GM18520 (cell line): ENCODE measurements at regions not wholly inside any gene's neighbourhood (a gene's known extent, or its start where the extent isn't known, plus 50 kb on each side); places are given as distances from the start of the nearest gene placed in this dataset.

Source experiments
- ATAC-seq: cut with Tn5 transposase; IDR thresholded peaks from one replicate; pipeline ENCODE4 v1.9.1; 2021; ENCODE audit not compliant: unreplicated experiment

- no peak for ATAC-seq
These were observed 128.7 kb upstream of the USP38 start for GRCh38 chr4:143055997-143056396.

- ATAC-seq: no peak
These were observed 113.4 kb upstream of the USP38 start for GRCh38 chr4:143071351-143071750.

DNA sequence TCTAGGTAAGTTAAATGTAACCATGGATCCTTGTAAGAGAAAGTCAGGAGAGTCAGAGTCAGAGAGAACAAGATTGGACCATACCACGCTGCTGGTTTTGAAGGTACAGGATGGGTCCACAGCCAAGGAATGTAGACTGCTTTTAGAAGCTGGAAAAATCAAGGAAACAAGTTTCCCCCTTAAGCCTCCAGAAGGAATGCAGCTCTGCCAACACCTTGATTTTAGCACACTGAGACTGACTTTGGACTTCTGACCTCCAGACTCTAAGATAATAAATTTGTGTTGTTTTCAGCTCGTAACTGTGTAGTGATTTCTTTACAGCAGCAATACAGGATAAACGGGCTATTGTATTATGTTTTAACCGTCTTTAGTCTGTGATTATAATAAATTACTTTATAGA lies 108.0 kb upstream of the USP38 start:
- ATAC-seq: no peak

- no peak for ATAC-seq
These were observed 102.0 kb upstream of the USP38 start for GRCh38 chr4:143082701-143083100.

- ATAC-seq: no peak
These were observed 100.8 kb upstream of the USP38 start for GRCh38 chr4:143083756-143084472.

DNA sequence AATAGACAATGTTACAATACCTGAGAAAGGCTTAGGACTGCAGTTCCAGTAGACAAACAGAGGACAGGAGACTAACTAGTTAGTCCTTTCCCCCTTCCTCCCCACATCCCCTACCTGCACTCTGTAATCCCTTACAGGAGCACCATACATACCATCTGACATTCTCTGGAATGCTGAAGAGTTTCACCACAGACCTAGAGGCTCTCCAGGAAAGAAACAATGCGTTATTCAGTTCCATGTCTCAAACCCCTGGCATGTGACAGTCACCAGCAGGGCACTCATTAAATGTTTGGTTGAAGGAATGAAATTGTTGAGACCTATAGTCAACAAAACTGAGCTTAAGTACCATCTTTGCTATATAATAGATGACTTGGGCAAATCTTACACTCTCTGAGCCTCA lies 100.2 kb upstream of the USP38 start:
- no peak for ATAC-seq

DNA sequence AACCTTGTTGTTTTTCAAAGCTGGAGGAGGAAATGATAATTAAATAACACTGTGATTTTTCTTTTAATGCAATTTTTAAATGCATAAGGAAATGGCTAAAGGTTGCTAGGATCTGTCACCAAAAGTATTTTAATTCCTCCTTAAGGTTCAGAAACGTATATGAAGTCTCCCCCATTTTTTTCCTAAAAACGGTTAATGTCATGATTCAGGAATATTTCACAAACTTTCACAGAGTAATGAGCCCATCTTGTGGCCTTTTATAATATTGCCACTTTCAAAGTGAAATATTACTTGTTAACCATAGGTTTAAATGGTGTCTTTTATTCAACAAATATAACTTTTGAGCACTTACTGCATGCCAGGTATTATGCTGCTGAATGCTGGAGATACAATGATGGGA lies 99.5 kb upstream of the USP38 start:
- no peak for ATAC-seq

DNA sequence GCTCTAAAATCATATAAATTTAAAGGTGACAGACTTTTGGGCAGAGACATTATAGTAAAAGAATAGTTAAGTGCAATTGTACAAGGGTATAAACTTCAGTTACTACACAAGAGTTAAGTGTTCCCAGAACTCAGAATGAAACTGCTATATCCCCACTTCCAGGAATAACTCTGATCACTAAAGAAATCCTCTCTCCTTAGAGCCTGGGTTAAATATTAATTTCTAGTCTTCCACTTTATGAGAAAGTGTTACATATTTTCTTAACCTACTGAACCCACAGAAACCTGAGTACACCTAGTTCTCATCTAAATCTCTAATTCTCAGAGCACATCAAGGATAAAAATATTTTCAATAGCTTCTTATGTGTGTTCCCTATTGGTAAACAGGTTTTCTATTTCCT lies 99.1 kb upstream of the USP38 start:
- no peak for ATAC-seq

GRCh38 chr4:143089291-143089690 lies 95.4 kb upstream of the USP38 start:
- ATAC-seq: no peak

DNA sequence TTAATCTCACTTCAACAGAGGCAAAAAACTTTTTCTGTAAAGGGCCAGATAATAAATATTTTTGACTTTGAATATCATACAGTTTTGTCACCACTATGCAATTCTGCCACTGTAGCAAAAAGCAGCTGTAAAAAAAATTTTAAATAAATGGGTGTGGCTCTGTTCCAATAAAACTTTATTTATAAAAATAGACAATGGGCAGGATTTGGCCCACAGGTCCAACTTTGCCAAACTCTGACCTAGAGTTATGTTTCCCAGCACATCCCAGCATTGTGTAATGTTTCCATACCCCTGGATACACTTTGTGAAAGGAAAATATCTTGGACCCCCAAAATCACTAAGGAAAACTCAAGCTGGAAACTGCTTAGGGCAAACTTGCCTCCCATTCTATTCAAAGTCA lies 94.9 kb upstream of the USP38 start:
- ATAC-seq: no peak

- ATAC-seq: no peak
These were observed 92.9 kb upstream of the USP38 start for GRCh38 chr4:143091862-143092261.

- no peak for ATAC-seq
These were observed 89.3 kb upstream of the USP38 start for GRCh38 chr4:143095447-143095846.

DNA sequence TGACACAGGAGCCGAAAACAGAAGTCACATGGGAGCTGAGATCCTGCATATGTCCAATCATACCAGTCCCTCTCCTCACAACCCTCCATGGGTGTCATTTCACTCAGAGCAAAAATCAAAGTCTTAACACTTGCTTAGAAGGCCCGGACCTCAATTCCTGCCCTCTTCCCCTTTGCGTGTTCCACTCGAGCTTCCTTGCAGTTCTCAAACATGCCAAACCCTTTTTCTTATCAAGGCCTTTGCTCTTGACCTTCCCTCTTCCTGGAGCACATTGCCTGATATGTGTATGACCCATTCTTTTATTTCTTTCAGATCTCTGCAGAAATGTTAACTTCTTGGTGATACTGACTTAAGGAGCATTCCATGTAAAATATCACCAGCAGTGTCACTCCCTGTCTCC lies 87.0 kb upstream of the USP38 start:
- ATAC-seq: no peak

- no peak for ATAC-seq
These were observed 85.0 kb upstream of the USP38 start for GRCh38 chr4:143099693-143100092.

DNA sequence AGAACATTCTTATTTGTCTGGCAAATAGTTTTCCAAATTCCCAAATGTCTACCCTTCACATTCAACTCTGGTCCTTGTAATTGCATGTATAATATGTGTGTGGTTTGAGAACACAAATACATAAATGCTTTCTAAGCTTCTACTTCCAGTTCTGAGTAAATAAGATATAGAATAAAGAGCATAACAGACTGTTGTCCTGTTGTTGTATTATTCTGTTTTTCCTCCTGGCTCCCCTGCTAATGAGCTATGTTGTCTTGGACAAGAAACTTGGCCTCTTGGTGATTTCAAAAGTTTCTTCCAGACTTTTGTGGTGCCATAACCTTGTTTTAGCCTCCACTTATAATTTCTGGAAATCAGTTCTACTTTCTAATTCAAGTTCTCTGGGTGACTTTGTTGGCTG lies 75.3 kb upstream of the USP38 start:
- ATAC-seq: no peak

GRCh38 chr4:143118663-143119062 lies 66.1 kb upstream of the USP38 start:
- no peak for ATAC-seq

- ATAC-seq: no peak
These were observed 57.1 kb upstream of the USP38 start for GRCh38 chr4:143127621-143128020.

- no peak for ATAC-seq
These were observed 50.7 kb upstream of the USP38 start for GRCh38 chr4:143133977-143134376.
